Skin epidermis (tissue), 12 donors: ENCODE measurements at regions not wholly inside any gene's neighbourhood (a gene's known extent, or its start where the extent isn't known, plus 50 kb on each side); places are given as distances from the start of the nearest gene placed in this dataset.
"Not testable (repeated sequence)": the region's sequence is repeated elsewhere in the genome, so short reads cannot be mapped to it uniquely, and the experiment has no call there.

ENCODE experiments used
- H3K27ac ChIP-seq, 21 experiments: fragments of 200-600 bp; sonication (generic) in 11 of 21; one replicate each; pipeline ENCODE4 v1.5.0; 2020; ENCODE audit warnings: mild to moderate bottlenecking in 3 of 21, inconsistent platforms in 2 of 21, moderate library complexity in 2 of 21
- H3K4me3 ChIP-seq, 7 experiments: fragments of 200-600 bp; sonication (generic) in 2 of 7; one replicate each; pipeline ENCODE4 v1.5.0; 2020; ENCODE audit warnings: inconsistent platforms in 2 of 7, mild to moderate bottlenecking in 2 of 7, moderate library complexity in 1 of 7

DNA sequence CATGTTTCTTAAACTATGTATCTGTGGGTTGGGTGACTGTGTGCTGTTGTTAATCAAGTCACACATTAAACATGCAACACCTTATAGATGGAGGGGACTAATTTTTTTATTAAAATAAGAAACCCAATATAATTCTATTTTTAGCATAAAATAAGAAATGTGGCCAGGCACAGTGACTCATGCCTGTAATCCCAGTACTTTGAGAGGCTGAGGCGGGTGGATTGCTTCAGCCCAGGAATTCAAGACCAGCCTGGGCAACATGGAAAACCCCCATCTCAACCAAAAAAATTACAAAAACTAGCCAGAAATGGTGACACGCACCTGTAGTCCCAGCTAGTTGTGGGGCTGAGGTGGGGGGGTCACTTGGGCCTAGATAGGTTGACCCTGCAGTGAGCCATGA lies 1021.0 kb downstream of the EPHA3 start:
- no peak overlapping the region for H3K27ac ChIP-seq
- H3K4me3 ChIP-seq: no peak overlapping the region

DNA sequence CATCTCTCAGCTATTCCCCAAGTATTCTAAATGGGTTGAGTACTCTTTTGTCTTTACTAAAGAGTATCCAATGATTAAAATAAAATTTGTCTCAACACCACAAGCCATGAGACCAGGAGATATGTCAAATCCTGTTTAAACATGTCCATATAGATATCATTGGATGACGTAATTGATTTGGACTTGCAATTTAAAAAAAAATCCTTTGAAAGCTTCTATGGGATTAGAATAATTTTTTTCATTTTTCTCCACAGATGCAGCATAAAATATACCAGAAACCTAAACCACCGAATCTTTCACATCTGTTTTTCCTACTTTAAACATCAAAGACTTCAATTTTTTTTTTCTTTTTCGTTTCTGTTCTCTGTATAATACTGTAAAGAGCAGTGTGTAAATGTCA lies 1022.3 kb downstream of the EPHA3 start:
- H3K27ac ChIP-seq: no peak overlapping the region
- no peak overlapping the region for H3K4me3 ChIP-seq

DNA sequence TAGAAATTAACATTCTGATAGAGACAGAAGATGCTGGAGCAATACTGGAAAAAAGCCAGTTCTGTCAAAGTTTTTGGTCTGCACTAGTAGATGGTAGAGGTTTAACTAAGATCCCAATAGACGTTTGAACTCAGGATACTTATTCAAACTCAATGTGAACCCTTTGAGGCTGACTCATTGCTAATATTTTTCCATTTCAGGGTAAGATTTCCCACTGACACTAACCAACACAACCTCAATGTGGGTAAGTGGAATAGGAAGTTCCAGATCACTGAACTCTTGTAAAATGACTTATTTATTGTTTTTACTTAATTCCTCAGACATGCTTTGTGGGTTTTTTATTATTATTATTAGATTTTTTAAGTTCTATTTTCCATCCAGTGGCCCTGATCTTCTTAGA lies 1024.8 kb downstream of the EPHA3 start:
- Histone ChIP-seq H3K4me3 (no peak overlapping the region), H3K27ac (no peak overlapping the region)

DNA sequence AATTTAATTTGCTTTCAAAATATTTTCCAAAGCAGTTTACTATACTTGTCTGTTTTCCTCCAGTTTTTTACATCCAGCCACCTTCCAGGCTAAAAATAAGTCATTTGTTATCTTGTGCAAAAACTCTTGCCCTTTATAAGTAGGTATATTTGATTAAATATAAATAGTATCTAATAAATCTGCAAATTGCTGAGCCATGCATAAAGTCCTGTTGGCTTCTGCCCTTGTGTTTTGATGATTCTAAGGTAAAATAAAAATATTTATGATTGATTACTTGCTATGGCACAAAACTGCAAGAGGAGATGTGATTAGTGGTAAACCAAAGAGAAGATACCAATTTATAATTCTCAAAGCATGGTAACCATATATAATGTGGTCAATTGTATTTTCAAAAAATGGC lies 1026.7 kb downstream of the EPHA3 start:
- no peak overlapping the region for H3K4me3 ChIP-seq
- H3K27ac ChIP-seq: no peak overlapping the region

DNA sequence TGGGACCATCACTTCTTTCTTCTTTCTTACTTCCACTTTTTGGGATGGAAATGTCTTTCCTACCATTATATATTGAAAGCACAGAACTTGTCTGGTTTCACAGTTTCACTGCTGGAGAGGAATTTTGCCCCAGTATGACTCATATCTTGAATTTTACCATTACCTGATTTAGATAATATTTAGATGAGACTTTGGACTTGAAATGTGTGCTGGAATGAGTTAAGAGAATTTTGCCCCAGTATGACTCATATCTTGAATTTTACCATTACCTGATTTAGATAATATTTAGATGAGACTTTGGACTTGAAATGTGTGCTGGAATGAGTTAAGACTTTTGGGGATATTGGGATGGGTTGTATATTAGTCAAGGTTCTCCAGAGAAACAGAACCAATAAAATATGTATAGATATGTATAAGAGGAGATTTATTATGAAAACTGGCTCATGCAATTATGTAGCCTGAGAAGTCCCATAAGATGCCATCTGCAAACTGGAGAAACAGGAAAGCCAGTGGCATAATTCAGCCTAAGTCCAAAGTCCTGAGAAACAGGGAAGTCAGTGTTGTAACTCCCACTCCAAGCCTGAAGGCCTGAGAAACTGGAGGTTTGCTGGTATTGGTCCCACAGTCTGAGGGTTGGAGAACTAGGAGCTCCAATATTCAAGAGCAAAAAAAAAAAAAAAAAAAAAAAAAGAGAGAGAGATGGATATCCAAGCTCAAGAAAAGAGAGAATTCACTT lies 1029.2 kb downstream of the EPHA3 start:
- H3K27ac ChIP-seq: no peak overlapping the region

DNA sequence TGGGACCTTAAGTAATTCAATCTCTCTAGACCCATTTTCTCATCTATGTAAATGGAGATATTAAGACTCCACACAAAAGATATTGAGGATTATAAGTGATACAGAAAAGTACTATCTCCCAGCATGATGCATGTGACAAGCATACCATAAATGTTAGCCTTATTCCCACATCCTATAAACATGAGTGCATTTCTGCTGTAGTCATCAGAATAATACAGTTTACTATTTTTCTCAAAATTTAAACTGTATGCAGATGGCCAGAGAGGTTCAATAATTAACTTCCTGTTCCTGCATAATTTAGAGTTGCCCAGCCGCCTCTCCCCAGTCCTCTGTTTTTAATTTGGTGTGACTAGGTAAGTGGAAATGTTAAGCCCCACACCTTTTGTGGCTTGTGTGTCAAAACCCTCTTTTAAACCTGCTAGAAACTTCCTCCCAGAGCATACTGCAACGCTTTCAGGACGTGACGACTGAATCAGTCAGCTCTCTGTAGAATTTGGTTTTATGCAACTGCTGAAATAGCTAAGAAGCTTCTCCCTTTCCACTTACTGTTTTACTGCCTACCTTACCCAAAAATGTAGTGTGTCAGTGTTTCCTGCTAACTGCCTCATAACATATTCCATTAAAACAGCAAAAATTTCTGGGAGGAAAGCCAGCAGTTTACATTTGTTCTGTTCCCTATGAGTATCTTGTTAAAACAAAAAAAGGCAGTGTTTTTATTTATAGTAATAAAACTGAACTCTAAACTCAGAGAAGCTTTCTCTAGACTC lies 1037.9 kb downstream of the EPHA3 start:
- Histone ChIP-seq H3K4me3 (no peak overlapping the region), H3K27ac (no peak overlapping the region)

More for the DNA sequence above, 1029.2 kb downstream of the EPHA3 start:
- no peak overlapping the region for H3K4me3 ChIP-seq

DNA sequence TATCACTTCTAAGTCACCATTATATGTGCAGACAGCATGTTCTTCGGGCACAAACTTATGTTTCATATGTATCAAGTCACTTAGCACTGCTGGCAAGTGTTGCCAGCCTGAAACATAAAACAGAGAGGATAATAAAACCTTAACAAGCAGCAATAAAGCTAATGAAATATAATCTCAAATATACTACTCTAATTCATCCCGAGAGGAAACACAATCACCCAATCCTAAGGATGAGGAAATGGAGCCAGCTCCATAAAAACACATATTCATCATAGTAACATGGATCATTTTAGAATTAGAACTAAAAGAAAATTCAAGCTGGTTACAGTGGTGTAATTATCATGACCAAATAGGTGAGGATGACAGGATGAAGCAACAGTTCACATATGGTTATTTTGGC lies 1072.7 kb downstream of the EPHA3 start:
- Histone ChIP-seq H3K4me3 (no peak overlapping the region), H3K27ac (no peak overlapping the region)

DNA sequence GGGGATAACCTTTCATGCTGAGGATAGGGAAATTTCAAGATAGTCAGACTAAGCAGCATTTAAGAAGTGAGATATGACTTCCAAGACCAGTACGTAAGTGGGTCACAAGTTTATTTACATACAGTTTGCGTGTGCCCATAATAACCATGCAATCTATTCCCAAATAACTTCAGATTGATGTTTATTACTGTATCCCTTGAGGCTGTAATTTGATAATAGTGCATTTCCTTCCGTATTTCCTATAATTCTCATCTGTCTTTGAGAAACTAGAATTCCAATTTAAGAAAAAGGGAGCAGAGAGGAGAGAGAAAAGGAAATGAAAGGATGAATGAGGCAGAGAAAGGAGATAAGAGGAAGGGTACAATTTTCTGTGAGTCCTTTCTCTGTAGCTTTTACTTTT lies 1073.1 kb downstream of the EPHA3 start:
- H3K4me3 ChIP-seq: no peak overlapping the region
- no peak overlapping the region for H3K27ac ChIP-seq

DNA sequence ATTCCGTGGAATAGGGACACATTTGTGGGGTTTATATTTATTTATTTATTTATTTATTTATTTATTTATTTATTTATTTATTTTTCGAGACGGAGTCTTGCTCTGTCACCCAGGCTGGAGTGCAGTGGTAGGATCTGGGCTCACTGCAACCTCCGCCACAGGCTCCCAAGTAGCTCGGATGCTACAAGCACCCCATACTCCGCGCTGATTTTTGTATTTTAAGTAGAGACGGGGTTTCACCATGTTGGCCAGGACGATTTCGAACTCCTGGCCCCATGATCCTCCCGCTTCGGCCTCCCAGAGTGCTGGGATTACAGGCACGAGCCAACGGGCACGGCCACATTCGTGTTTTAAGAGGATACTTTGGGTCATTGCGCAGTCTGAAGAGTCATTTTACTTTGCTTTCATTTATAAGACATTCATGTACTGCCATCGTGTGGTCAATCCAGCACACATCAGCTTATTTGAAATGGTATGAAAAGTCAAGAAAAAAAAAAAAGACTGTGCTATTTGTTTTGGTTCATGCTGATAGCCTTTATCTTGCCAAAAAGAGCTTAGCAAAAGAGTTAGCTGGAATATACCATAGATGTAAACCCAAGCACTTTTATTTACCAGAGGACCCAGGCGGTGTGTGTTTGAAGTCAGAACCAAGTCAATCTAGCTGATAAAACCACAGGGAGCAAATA lies 1075.0 kb downstream of the EPHA3 start:
- not testable (repeated sequence) for H3K27ac ChIP-seq
- peak overlapping the region in 3 of 7 experiments; percentile 10 to 32 (median 10) for H3K4me3 ChIP-seq

DNA sequence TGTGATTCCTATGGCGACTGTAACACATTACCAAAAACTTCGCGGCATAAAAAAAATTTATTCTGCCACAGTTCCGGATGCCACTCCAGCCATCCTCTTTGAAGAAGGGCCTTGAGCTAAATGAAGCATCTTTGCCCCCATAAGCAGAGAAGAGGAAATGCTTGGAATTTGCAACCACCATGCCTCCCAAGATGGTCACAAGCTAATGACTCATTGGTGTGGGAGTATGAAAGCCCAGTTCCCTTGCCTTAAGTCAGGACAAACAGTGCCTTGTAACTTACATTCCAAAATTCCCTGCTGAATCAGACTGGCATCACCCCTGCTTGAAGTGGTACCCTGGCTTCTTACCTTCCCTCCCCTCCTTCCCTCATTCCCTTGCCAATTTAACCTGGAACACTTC lies 1077.4 kb downstream of the EPHA3 start:
- H3K4me3 ChIP-seq: no peak overlapping the region

DNA sequence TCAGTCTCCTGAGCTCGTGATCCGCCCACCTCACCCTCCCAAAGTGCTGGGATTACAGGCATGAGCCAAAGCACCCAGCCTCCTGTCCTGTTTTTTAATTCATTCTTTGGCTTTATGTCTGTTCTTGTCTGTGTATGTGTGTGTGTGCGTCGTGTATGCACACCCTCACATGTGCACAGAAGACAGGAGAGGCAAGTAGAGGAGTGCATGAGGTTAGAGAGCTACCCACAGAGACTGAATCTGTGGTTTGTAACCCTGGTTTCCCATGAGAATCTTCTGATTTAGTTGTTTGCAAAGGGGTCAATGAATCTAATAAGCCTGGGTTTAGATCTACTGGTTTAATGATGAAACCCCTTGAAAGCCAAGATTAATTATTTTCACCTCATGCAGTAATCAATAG lies 1090.0 kb downstream of the EPHA3 start:
- not testable (repeated sequence) for H3K27ac ChIP-seq

More for the DNA sequence above, 1077.4 kb downstream of the EPHA3 start:
- H3K27ac ChIP-seq: no peak overlapping the region

DNA sequence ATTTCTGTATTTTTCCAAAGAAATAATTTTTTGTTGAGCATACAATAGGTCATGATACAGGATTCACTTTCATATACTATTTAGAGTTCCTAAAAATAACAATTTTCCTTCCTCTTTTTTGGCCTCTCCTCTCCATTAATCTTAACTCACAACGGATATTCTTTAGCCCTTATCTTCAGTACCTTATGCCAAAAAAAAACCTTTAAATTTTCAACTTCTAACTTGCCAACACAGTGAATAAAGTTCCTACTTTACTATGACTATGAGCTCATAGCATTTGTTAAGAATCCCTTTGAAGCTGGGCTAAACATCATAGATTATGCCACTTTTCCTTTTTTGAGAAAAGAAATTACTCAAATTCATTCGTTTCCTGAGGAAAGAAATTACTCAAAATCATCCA lies 1095.5 kb downstream of the EPHA3 start:
- H3K4me3 ChIP-seq, H3K27ac ChIP-seq: not testable (repeated sequence)

More for the DNA sequence above, 1090.0 kb downstream of the EPHA3 start:
- not testable (repeated sequence) for H3K4me3 ChIP-seq

DNA sequence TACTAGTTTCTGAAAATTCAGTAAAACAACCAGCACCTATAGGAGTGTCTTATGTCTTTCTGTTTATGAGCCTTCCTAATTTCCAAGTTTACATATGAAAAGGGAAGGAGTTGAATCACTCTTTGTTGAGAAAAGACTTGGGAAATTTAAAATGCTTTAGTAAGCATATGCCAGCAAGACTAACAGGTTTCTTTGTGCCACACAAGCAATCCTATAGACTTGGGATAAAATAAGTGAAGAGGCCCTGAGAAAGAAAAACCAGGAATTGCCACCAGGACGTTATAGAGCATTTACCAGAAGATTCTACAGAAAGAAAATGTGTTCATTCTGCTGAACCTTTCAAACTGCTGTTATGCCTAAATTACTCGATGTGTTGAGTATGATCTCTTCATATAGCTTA lies 1099.1 kb downstream of the EPHA3 start:
- peak overlapping the region in 14 of 21 experiments; percentile 5 to 75 (median 66) for H3K27ac ChIP-seq

DNA sequence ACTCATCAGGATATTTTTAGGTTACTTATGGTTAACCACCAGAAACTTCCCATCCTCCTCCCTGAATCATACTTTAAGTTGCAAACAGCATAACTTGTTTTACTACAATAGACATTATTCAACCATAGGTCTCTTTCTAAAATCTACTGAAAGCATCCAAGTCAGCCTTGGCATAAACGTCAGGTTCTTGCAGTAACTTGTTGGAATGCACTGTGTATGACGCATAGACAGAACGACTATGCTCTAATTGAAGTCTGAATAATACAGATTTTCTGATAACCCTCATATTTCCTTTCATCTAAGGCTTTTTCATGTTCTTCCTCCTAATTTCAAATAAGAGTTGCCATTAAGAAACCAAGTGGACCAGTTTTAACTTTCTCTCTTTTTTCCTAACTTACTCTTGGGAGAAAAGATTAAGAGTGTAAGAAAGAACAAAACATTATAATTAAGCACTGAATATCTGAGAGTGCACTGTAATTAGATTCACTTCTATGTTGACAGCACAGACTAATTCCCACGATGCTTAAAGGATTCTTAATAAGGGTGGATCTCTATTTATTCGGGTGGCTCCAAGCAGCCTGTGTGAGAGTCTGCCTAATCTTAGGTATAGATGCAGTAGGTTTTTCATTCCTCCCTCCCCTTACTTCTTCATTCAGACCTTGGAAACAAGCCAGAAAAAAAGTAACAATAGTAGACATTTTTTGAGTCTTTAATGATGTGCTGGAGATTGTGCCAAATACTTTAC lies 1100.1 kb downstream of the EPHA3 start:
- not testable (repeated sequence) for H3K4me3 ChIP-seq
- H3K27ac ChIP-seq: peak overlapping the region in 17 of 21 experiments; percentile 28 to 80 (median 65)

More for the DNA sequence above, 1099.1 kb downstream of the EPHA3 start:
- H3K4me3 ChIP-seq: not testable (repeated sequence)

DNA sequence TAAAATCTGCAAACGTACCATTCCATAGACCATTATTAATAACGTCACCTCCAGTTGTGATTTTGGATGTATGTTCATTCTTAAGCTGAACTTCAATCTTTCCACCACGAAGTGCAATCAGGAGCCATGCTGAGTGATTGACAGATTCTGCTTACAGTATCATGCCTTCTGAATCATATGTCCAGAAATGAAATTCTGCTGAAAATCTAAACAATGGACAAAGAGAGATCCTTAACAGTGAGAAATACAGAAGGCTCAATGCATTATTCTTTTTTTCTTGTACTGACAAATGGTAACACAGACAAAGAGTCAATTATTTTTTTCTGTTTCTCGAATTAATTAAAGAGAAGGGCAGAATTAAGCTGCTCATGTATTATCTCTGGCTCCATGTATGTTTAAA lies 1114.5 kb downstream of the EPHA3 start:
- Histone ChIP-seq H3K27ac (no peak overlapping the region), H3K4me3 (no peak overlapping the region)

DNA sequence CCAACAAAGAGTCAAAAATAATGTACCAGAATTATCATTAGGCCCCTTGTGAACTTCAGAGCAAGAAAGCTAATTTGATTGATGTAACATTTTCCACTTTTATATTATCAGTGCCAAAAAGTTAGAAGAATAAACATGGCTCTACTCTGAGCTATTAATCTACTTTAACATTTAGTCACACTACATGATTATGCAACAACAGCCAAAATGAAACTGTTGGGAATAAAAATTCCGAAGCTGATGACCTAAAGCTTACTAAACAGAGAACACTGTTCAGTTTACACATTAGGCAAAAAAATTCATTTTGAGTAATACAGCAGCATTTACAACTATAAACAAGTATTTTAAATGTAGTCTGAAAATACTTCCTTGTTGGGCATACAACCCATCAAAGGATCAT lies 1134.1 kb downstream of the EPHA3 start:
- Histone ChIP-seq H3K27ac (no peak overlapping the region), H3K4me3 (no peak overlapping the region)

DNA sequence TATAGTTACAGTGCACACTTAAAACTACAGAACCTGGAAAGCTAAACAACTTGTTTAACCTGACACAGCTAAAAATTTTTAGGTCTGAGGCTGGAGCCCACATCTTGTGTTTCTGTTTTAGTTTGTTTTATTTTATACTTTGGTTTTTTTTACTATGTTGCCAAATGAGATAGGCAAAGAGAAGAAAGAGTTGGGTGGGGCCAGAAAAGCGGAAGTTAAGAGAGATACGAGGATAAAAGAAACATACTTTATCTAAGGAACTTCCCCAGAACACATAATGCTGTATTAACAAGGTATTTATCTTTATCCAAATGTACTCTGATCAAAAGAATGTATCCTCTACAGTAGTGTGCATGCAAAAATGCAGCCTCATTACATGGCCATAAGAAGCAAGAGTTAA lies 1145.7 kb downstream of the EPHA3 start:
- H3K27ac ChIP-seq: no peak overlapping the region

DNA sequence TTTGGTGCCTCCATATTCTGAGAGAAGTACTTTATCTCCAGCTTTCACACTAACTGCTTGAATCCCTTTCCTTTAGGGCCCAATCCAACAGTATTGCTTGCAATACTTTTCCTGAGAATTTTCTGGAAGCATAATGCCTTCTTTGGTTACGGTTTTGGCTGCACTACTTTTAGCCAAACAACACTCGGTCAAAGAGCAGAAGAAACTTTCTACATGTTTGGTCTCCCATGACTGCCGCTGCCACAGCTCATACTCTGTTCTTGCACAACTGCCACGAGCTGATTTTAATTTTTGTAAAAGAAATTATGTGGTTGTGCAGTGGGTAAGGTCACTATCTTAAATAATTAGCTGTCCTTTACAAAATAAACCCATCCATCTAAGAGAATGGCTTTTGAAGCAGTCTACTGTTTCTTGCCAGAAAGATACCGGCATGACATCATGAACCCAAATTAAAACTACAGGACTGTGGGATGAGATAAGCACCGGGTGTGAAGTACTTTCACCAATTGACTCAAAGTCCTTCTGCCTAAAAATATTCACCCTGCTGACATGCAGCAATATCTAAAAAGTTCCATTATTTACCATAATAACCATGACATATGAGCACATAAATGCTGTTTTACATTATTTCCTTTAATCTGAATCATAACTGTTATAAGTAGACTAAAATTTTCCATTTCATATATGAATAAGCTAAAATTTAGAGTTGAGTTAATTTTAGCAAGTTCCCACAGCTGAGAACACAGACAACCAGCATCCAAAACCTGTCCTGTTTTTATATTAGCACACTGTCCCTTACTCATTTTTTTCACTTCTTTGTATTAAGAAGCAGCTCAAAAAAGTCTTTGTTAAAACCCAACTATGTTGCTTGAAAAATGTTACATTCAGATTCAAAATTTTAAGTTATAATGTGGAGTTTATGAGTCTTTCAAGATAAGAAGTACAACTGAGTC lies 1154.3 kb downstream of the EPHA3 start:
- no peak overlapping the region for H3K4me3 ChIP-seq
- H3K27ac ChIP-seq: no peak overlapping the region

More for the DNA sequence above, 1145.7 kb downstream of the EPHA3 start:
- H3K4me3 ChIP-seq: no peak overlapping the region
